ENCODE measurements at regions not wholly inside any gene's neighbourhood (a gene's known extent, or its start where the extent isn't known, plus 50 kb on each side); places are given as distances from the start of the nearest gene placed in this dataset.

DNA sequence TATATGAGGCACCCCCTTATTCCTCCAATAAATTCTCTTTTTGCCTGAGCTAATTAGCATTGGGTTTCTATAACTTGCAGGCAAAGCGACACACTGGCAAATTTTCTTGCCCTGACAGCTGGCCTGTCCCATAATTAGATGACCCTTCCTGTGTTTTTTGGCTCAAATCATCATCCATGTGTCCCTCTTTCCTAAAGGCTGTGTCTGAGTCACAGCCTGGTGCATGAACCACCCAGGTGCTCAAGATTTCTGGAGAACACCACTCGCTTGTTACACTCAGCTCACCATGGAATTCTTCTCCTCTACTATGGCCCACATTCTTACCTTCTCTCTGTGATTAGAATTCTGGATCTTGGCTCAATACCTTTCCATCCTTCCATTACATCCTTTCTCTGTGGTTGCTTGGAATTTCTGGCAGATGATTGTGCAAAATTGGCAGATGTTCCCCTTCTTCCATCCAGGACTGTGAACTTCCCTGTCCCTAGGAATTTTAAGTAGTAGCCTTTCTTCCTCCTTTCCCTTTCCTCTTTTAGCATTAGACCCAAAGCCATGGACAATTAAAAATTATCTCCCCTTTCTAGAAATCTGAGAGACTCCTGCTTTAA, 116.0 kb upstream of the ANKRD1 start:
- DNase-seq (ENCODE audit: low read depth in 2 of 2) = no peak

DNA sequence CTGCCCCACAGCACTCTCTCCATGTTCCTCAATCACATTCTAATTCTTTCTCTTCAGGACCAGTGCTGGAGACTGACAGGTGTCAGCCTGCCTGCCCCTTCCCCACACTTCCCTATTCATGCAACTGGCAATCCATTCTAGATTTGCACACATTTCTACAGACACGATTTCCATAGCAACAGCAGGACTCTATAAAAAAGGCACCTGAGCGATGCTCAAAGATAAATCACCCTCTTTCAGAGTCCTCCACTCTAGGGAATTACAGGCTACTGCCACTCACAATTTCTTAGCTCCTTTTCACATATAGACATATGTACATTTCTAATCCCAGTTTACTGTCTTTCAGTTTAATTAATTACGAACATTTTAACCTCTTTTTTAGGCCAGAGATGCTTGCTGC, 118.1 kb upstream of the ANKRD1 start:
- no peak for DNase-seq (ENCODE audit: low read depth in 2 of 2)

DNA sequence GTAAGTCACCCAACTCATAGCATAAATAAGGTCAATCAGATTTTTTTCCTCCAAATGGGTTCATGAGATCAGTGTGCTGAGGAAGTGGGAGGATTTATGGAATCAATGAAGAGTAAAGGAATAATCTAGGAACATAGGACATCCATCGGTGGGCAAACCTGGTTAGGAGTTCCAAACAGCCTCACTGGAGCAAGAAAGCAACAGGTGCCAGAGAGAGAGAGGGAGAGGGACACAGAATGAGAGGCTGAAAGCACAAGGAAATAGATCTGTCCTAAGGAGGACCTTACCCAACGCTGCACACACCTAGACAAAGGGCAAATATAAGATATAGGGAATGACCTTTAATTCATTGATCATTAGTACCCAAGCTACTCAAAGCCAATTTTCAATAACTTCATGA, 119.5 kb upstream of the ANKRD1 start:
- no peak for DNase-seq (ENCODE audit: low read depth in 2 of 2)

DNA sequence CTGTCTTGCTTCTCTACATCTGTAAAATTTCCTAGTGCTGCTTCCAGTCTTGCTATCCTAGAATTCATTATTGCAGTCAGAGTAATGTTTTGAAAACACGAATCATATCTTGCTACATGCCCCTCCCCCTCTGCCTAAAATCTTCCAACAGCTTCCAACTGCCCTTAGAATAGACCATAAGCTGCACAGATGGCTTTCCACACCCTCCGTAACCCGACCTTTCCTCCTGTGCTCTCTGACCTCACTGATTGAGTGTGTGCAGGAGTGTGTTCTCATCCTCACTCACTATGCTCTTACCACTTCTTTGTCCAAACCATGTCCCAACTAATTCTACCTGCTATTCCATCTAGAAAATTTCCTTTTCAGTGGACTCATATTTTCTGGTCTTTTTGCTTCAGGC, 121.2 kb upstream of the ANKRD1 start:
- DNase-seq (ENCODE audit: low read depth in 2 of 2) = no peak

DNA sequence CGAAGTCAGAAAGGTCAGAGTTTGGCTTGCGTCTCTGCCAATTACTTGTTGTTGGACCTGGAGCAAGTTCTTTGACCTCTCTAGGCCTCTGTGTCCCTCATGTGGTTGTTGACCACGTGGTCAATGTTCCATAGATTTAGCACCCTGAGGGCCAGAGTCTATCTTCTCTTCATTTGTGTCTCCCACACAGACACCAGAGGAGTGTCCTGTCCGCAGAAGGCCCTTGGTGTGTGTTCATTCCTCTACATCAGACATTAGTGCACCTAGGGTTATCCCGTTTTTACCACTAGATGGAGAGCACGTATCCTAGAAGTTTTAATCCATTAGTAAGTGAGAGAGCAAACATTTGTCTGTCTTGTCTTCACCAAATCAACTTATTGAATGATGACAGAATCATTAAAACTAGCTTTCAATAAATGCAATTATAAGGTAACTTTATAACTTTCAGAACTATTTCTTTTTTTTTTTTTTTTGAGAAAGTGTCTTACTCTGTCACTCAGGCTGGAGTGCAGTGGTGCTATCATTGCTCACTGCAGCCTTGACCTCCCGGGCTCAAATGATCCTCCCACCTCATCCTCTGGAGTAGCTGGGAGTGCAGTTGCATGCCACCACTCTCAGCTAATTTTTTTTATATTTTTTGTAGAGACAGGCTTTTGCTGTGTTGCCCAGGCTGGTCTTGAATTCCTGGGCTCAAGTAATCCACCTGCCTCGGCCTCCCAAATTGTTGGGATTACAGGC, 122.5 kb upstream of the ANKRD1 start:
- no peak for DNase-seq (ENCODE audit: low read depth in 2 of 2)

DNA sequence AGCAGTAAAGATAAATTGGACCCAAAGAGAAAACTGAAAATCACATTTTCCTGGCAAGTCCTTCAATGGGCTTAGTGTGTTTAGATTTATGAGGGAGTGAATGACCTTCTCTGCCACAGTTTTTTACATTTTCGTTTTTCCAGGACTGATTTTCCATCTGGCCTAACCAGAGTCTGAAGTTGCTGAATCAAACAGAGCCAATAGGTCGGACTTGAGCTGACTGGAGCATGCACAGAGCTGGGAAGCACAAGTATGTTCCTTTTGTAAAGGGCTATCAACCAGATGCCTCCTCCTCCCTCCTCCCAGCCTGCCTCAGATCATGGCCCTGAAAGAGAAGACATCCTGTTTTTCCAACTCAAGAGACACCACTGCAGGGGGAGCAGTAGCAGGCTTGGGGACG, 126.0 kb upstream of the ANKRD1 start:
- no peak for DNase-seq (ENCODE audit: low read depth in 2 of 2)

DNA sequence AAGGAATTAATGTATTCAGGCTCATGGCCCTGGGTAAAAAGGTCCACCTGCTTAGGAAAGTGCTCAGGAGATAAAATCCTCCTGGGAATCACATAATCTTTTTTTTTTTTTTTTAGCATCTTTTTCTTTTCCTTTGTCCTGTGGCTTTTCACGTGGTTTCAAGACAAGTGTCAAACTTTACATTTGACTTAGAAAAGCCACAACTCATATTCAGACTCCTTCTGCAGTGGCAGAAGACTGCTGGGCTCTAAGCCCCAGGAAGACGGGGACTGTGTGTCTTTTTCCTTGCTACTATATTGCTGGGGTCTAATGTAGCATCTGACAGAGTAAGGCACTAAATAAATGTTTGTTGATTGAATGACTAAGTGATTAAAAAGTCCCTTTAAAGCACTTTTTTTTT, 127.5 kb upstream of the ANKRD1 start:
- DNase-seq (ENCODE audit: low read depth in 2 of 2) = no peak

DNA sequence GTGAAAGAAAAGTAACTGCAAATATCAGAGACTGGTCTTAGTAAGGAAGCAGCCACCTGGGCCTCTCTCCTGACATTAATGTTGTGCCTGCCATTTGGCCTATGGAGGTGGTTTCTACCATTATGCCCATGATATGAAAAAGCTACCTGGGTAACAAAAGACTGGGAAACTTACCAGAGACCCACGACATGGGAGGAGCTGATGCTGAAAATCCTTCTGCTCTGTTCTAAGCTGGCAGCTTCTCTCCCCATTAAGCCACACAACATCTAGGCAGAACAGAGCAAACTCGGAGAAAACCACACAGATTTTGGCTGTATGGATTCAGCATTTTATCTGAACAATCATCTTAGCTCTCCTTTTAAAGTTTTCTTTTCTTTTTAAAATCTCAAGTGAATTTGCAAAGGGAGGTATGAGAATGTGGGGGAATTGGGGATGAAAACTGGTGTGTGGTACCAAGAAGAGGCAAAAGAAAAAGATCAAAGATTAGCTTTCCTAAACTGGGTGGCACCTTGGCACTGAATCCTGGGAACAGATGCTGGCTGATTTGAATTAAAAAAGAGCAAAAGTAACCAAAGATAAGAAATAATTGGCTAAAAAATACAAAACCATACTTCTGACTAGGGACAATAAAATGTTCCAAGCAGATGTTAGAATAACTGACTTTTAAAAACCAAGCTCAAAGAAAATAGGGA, 128.6 kb upstream of the ANKRD1 start:
- no peak for DNase-seq (ENCODE audit: low read depth in 2 of 2)

DNA sequence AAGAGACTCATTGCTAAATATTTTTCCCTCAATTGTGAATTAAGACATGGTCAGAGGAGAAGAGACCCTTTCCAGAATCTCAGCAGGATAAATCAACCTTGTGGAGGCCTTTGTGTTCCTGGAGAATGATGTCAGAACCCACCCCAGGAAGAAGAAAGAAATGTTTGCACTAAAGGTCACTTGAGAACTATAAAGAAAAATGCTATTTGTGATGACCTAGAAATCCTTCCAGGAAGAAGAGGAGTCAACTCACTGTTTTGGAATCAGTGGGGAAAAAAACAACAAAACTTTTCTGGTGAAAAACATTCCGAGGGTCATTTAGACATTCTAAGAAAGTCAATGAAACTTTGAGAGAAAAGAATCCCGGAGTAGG, 129.1 kb upstream of the ANKRD1 start:
- DNase-seq (ENCODE audit: low read depth in 2 of 2) = no peak

DNA sequence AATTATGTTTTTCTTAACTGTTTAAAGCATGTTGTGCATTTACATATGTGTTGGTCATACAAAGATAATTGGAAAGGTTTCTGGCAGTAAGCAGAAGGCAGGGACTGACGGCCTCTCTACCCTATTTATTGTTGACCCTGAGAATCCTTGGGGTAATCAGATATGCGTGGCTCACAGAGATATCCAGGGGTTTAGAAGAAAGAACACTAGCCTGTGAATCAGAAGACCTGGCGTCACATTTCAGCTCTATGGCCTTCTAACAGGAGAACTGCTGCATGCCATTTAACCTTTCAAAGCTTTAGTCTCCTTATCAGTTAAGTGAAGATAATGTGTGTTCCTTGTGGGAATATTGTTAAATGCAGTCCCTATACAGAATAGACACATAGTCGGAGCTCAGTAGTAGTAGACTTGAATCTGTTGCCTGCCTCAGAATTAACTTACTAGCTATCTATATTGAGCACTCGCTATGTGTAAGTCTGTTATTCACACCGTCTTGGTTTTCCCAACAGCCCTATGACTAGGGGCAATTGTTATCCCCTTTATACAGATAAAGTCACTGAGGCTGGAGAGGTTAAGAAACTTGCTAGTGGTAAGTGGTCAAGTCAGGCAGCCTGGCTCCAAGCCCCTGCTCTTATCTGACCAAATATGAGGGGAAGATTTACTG, 129.6 kb upstream of the ANKRD1 start:
- DNase-seq (ENCODE audit: low read depth in 2 of 2) = no peak

DNA sequence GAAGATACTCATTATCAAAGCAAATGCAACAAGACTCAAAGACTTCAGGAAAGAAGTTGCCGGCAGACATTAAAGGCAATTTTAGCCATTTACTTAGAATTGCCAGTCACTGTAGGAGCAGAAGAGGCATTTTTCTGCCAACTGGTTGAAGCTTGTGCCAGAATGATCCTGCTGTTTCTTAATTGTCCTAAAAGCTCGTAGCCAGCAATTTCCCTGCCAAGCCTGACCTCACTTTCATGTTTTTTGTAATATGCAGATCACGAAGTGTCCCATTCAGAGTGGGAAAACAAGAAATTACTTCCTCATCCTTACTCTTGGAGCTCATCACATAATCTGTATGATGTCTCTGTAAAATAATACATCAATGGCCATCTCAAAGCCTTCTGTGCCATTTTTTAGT, 130.9 kb upstream of the ANKRD1 start:
- no peak for DNase-seq (ENCODE audit: low read depth in 2 of 2)

DNA sequence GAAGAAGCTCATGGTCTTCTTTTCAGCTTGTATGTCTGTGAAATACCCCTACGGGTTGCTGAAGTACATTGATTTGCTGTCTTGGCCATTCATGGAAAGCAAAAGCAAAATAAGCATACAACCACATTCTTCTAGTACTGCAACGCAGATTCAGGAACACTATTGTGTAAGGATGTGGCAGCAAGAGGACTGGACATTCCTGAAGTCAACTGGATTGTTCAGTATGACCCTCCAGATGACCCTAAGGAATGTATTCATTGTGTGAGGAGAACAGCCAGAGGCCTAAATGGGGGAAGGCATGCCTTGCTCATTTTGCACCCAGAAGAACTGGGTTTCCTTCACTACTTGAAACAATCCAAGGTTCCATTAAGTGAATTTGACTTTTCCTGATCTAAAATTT, 133.4 kb upstream of the ANKRD1 start:
- DNase-seq (ENCODE audit: low read depth in 2 of 2) = no peak

DNA sequence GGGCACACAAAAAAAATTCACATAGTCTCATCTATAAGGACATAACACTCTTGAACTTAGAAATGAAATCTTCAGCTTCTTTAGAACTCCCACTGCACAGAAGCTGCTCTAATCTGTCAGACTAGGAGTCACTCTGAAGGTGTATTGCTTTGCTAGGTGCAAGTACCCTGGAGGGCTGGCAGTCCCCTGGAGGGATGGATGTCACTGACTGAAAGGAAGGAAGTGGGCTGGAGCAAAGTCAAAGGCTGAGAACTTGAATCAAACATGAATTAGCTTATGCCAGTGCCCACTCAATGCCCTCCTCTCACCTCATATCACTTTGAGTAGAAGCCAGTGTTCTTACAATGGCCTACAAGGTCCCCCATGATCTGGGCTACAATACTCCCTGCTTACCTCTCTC, 140.3 kb upstream of the ANKRD1 start:
- DNase-seq (ENCODE audit: low read depth in 2 of 2) = no peak

DNA sequence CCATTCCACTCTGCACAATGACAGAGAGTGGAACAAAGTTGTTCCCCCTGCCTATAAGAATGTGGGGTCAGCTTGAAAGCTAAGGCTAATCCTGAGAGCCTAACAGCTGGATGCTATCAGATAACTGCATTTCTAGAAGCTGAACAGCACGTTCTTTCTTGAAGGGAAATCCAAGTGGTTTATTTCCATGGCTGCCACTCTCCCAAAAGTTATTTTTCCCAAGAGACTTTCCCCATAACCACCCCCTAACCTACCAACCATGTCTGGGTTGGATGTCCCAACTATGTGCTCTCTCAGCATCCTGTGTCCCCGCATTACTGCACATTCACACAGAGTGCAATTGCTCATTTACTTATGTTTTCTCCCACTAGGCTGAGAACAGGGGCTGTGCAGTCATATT, 140.7 kb upstream of the ANKRD1 start:
- no peak for DNase-seq (ENCODE audit: low read depth in 2 of 2)

DNA sequence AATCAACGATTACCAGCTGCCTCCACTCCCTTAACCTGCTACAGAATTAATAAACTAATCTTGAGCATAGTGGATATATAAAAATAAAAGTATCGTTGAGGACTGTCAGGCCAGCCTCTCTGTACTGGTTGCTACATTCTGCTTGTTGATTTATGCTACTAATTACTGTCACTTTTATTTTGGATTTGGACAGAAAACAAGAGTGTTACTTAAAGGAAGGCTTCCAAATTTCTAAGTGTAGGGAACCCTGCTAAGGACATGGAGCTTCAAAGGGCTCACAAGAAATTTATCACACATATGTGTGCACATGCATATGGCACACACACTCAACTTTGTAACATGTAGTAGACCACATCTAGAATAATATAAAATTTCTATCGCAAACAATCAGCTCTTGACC, 141.2 kb upstream of the ANKRD1 start:
- no peak for DNase-seq (ENCODE audit: low read depth in 2 of 2)

DNA sequence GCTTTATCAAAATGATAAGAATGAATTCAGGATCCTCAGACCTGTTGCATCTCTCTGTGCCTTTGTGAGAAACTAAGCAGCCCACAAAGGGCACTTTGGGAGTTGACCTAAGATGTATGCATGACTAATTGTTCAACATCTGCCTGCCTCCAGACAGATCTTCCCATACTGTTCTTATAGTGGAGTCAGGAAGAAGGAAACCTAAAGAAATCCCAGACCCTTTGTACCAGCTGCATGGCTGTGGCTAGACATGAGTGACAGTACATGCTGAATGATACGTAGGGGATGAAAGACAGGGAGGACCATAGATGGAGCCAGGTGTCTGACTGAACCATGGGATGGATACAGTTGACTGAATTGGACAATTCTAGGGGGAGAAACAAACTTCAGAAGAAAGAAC, 148.7 kb upstream of the PCGF5 start:
- no peak for DNase-seq (ENCODE audit: low read depth in 2 of 2)

DNA sequence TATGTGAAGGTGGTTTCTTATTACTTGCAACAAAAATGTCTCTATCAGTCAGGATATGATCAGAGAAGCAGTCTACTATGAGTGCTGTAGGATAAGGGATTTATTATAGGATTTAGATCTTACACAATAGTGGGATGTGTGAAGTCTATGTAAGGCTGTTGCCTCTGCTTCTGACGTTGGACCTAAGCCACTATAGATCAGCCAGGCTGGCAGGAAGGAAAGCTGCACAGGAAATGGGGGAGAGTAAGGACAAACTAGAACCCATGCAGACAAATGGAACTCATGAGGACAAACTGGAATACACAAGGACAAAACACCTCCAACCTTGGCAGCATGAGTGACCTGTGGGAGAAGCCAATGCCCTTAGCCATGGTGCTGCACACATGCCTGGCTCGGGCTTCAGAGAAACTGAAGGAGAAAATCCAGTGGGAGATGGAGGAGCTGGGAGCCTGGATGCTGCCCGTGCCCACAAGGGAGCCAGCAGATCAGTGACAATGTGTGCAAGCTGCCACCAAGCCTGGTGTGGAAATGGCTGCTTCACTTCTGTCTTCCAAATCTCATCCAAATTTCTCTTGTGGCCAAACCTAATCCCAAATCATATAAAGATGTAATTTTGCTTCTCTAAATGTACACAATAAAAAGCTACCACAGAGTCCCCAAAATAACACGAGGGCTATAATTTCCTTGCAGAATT, 147.0 kb upstream of the PCGF5 start:
- DNase-seq (ENCODE audit: low read depth in 2 of 2) = no peak

DNA sequence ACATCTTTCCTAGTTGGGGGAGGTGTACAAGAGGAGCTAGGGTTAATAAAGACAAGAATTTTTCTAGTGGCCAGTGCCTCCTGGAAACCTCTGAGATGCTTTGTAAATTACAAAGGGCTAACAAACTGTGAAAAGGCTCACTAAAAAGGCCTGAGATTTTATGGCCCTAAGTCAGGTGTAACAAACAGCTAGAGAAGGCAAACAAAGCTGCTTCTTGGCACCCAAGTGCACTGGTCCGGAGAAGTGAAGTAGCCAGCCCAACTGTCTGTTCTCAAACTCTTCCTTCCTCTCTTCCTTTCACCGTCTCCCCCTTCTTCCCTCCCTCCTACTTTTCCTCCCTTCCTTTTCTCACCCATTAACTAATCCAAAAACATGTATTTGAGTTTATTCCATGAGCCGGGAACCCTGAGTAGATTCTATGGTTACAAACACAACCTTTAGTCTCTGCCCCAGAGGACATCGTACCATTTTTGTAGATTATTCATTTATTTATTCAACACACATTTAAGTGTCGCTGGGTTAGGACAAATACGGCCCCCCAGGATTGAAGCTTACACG, 143.4 kb upstream of the PCGF5 start:
- DNase-seq (ENCODE audit: low read depth in 2 of 2) = no peak

DNA sequence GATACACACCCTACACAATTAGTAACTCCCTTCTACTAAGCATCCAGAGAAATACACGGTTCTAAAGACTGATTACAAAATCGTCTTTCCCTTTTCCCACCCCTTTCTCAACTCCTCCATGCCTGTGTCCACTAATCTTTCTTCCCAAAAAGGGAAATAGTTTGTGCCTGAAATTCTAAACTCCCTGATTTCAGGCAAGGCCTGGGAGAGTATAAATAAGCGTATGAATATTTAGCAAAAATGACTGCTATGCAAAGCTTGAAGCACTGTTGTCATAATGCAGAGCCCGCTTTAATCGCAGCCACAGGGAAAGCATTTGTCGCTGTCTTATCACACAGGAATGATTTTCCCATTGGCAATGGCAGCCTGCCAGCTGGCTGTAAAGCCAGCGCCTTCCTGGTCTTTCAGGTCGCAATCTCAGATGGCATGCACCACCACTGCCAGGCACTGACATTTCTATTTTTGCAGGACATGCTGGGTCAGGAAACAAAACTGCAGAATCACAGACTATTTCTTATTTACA, 142.9 kb upstream of the PCGF5 start:
- DNase-seq (ENCODE audit: low read depth in 2 of 2) = no peak

DNA sequence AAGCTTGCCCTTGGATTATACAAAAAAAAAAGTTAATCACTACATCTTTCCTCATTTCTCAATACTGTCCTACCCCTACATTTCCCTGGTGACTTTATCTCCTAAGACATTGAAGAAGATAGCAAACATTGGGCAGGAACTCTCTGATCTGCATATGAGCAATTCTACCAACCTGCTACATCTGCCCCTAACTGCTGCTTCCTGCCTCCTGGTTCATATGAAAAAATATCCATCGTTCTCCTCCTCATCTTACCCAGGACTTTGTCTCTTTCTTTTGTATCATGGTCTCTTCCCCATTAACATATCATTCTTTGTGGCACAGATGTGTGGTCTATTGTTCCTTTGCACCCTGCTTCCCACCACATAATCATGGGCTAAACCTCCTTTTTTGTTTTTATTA, 139.7 kb upstream of the PCGF5 start:
- no peak for DNase-seq (ENCODE audit: low read depth in 2 of 2)

DNA sequence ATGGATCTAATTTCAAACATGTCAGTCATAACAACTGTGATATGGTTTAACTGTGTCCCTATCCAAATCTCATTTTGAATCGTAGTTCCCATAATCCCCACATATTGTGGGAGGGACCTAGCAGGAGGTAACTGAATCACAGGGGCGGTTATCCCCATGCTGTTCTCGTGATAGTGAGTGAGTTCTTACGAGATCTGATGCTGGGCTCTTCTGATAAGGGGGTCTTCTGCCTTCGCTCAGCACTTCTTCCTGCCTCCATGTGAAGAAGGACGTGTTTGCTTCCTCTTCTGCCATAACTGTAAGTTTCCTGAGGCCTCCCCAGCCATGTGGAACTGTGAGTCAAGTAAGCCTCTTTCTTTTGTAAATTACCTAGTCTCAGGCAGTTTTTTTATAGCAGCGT, 138.0 kb upstream of the PCGF5 start:
- no peak for DNase-seq (ENCODE audit: low read depth in 2 of 2)
